ENCODE measurements at regions not wholly inside any gene's neighbourhood (a gene's known extent, or its start where the extent isn't known, plus 50 kb on each side); places are given as distances from the start of the nearest gene placed in this dataset.

DNA sequence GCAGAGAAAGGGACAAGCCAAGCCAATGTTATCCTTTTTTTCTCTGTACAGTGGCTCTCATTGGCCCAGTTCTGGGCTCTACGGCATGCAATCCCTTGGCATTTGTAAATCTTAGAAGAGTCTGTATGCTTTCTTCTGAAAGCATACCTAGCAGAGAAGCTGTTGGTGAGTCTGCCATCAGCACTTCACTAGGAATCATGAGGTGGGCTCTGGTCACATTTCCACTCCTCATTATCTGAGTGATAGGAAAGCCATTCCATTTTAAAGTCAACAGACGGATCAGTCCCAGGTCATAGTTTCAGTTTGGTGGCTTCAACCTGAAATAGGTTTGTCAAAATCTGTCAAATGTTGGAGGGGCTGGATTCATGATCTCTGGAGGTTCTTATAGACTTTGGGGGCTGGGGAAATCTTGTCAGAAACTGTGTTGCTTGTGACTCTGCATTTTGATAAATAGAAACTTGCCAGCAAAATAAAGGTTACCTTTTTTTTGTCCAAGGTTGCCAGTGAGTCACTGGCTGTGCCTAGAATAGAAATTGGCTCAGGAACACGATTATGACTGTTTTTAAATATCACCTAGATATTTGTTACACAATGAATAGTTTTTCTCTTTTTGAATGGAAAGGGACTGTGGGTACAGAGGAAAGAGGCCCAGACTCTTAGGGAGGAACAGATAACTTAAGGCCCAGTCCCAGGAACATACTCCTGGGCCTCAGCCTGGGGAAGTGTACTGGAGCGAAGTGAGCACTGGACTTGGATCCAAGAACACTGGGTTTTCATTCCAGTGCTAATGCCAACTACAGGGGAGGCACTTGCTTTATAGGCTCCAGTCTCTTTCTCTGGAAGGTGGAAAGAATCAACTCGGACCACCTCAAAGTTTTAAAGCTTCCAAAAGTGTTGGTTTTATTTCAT is 183.1 kb downstream of the NMUR2 start:
- H3K4me3 ChIP-seq: no peak overlapping the region
- no peaks in the 10 kb centered on the region for H3K9me3 ChIP-seq
- H3K4me1 ChIP-seq: no peaks in the 10 kb centered on the region
- WGBS, 2 donors: 54 to 60% methylated on average over 5 of the region's 5 CpGs
- intact Hi-C loops (cut with DNase I): no loop called here
- no peak overlapping the region for H3K27ac ChIP-seq
- TF ChIP-seq, protein P1, sequence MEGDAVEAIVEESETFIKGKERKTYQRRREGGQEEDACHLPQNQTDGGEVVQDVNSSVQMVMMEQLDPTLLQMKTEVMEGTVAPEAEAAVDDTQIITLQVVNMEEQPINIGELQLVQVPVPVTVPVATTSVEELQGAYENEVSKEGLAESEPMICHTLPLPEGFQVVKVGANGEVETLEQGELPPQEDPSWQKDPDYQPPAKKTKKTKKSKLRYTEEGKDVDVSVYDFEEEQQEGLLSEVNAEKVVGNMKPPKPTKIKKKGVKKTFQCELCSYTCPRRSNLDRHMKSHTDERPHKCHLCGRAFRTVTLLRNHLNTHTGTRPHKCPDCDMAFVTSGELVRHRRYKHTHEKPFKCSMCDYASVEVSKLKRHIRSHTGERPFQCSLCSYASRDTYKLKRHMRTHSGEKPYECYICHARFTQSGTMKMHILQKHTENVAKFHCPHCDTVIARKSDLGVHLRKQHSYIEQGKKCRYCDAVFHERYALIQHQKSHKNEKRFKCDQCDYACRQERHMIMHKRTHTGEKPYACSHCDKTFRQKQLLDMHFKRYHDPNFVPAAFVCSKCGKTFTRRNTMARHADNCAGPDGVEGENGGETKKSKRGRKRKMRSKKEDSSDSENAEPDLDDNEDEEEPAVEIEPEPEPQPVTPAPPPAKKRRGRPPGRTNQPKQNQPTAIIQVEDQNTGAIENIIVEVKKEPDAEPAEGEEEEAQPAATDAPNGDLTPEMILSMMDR (IDR thresholded peaks at IDR 0.05): no peak
- no peak for TF ChIP-seq POLR2A (IDR thresholded peaks at IDR 0.05)
- no peaks in the 10 kb centered on the region for H3K36me3 ChIP-seq
- no peak for DNase-seq
- no peaks in the 10 kb centered on the region for H3K27me3 ChIP-seq

DNA sequence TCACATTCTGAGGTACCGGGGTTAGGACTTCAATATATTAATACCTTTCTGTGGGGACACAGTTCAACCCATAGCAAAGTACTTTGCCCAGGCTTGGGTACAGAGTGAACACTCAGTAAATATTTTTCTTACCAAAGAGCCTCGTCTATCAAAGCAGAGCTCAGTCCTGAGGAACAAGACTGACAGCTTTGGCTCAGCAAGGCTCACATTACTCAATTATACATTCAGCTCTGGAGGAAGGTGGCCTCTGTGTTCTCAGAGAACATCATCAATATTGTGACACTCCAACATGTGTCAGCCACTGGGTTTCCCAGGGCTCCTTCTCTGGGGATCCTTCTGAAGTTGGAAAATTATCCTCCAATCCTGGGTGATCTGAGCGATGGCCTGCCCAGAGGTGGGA is 186.4 kb downstream of the NMUR2 start:
- 37 to 46% methylated on average over 2 to 3 of the region's 3 CpGs for WGBS, 2 donors
- no peaks in the 10 kb centered on the region for H3K9me3 ChIP-seq
- no peak overlapping the region for H3K27ac ChIP-seq
- no peak for TF ChIP-seq POLR2A (IDR thresholded peaks at IDR 0.05)
- TF ChIP-seq, protein P1 (IDR thresholded peaks at IDR 0.05): no peak
- H3K4me1 ChIP-seq: no peaks in the 10 kb centered on the region
- no peak for DNase-seq
- H3K36me3 ChIP-seq: no peaks in the 10 kb centered on the region
- H3K27me3 ChIP-seq: no peaks in the 10 kb centered on the region
- intact Hi-C loops (cut with DNase I): no loop called here
- H3K4me3 ChIP-seq: no peak overlapping the region

DNA sequence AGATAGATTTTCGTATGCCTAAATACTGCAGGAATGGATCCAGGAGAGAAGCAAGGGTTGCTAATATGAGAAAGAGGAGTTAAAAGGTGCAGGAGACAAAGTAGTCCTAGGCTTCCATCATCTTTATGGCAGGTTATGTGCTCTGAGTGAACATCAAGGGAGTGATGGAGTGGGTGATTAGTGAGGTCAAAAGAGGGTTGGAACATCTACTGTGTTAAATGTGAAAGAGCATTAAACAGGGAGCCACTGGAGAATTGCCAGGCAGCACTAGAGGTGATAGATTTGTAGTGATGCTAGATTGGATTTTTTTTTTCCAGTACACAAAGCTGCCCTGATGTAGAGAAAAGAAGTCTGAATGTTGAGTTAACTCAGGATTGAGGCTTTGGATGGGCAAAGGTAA is 199.3 kb downstream of the NMUR2 start:
- no peaks in the 10 kb centered on the region for H3K36me3 ChIP-seq
- no peak overlapping the region for H3K27ac ChIP-seq
- no peaks in the 10 kb centered on the region for H3K9me3 ChIP-seq
- no peak for TF ChIP-seq POLR2A (IDR thresholded peaks at IDR 0.05)
- TF ChIP-seq, protein P1 (IDR thresholded peaks at IDR 0.05): no peak
- H3K4me1 ChIP-seq: no peaks in the 10 kb centered on the region
- no peak overlapping the region for H3K4me3 ChIP-seq
- 21 to 32% methylated on average over 1 of the region's 1 CpG for WGBS, 2 donors
- no peak for DNase-seq
- no peaks in the 10 kb centered on the region for H3K27me3 ChIP-seq
- intact Hi-C loops (cut with DNase I): no loop called here

DNA sequence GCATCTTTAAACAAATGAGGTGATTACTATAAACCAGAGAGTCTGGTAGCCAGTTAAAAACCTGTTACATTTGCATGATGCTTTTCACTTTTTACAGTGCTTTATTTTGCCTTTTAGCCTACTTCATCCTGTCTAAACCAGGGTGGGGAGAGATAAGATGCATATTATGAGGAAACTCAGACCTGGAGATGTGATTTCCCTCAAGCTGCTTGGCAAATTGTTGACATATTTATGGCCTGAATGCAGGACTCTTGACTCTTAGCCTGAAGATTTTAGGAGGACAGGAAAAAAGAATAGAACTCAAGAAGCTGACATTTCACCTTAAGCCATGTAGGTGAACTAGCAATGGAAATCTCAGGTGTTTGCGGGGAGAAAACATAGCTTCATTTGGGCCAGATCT is 202.8 kb downstream of the NMUR2 start:
- Histone ChIP-seq H3K4me3 (no peak overlapping the region), H3K27me3 (no peaks in the 10 kb centered on the region), H3K9me3 (no peaks in the 10 kb centered on the region), H3K27ac (no peak overlapping the region), H3K36me3 (no peaks in the 10 kb centered on the region), H3K4me1 (no peaks in the 10 kb centered on the region)
- intact Hi-C loops (cut with DNase I): no loop called here
- TF ChIP-seq POLR2A (IDR thresholded peaks at IDR 0.05): no peak
- TF ChIP-seq, protein P1 (IDR thresholded peaks at IDR 0.05): no peak
- no peak for DNase-seq
- 89 to 100% methylated on average over 1 of the region's 1 CpG for WGBS, 2 donors

DNA sequence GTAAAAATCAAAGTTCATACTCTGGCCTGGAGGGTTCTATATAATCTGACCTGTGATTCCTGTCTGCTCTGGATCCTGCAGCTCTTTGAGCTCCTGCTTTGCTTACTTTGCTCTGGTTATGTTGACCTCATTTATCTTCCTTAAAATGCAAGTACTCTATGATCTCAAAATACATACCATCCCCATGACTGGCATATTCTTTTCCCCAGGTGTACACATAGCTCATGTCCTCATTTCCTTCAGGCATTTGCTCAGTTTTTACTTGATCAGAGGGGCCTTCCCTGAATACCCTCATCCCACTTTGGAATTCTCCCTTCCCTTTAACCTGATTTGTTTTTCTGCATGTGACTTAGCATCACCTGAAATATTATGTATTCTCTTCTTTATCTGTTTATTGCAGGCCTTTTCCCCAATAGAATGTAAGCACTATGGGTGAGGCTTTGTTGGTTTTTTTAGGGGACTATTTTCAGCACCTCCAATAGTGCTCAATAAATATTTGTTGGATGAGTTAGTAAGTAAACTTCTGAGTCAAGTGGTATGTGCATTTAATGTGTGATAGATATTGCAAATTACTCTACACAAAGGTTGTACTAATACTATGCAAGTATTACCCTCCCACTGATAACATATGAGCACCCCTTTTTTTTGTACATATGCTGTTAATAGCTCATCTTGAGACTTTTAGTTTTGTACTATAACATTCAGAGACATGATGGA is 211.5 kb downstream of the NMUR2 start:
- H3K4me1 ChIP-seq: no peaks in the 10 kb centered on the region
- H3K27me3 ChIP-seq: no peaks in the 10 kb centered on the region
- H3K9me3 ChIP-seq: no peaks in the 10 kb centered on the region
- H3K4me3 ChIP-seq: no peak overlapping the region
- H3K27ac ChIP-seq: no peak overlapping the region
- TF ChIP-seq POLR2A (IDR thresholded peaks at IDR 0.05): no peak
- TF ChIP-seq, protein P1 (IDR thresholded peaks at IDR 0.05): no peak
- H3K36me3 ChIP-seq: no peaks in the 10 kb centered on the region
- intact Hi-C loops (cut with DNase I): no loop called here
- DNase-seq: no peak

Measured in esophagus squamous epithelium (tissue), 5 donors.